DMS79 (cell line): ENCODE measurements at regions not wholly inside any gene's neighbourhood (a gene's known extent, or its start where the extent isn't known, plus 50 kb on each side); places are given as distances from the start of the nearest gene placed in this dataset.

Experiments used
- DNase-seq: peaks from one replicate; lab custom pipeline; 2025; lab: John Stamatoyannopoulos, UW

- DNase-seq: no peak
Measured at GRCh38 chr3:127396473-127396872, 108.6 kb upstream of the PRR20G start.

DNA sequence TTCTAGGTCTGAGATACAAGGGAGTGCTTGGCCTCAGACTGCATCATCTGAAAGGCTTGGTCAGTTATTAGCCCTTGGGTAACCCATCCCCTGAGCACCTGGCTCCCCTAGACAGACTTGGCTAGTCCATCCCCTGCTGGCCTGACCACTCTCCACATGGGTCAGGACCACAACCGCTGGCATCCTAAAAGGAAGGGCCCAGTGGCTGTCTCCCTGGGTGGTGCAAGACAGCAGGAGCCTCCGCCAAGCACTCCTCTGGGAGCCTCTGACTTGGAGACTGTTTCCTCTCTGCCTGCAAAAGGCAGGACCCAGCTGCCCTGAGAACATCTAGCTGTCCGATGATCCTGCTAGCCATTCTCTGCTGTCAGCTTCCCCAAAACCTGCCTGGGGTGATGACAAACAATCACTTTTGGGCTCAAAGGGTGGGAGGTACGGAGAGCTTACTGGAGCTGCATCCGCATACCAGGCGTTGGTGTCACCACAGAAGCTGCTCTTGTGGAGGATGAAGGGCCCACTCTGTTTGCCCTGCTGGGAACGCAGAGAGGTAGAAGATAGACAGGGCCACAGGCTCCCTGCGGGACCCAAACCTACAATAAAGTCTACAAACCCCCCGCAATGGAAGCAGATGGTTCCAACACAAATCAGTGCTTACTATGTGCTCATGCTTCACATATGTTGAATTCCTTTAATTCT is 108.0 kb upstream of the PRR20G start:
- no peak for DNase-seq

- DNase-seq: no peak
Measured at GRCh38 chr3:127394984-127395662, 107.3 kb upstream of the PRR20G start.

DNA sequence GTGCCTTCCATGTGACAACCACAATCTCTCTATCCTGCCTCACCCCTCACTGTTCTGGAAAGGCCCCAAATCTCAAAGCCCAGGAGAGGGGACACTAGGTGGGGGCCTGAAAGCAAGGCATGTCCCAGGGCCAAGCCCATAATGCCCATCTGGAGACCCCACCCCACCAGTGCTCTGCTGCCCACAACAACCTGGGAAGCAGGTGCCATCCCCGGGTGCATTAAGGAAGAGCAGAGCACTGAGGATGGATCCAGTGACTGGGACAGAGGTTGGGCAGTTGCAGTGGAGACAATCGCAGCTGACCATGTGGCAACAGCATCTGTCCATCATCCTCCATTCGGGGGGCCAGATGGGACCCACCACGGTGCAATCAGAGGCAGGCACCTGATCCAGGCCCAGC is 106.2 kb upstream of the PRR20G start:
- DNase-seq: no peak

DNA sequence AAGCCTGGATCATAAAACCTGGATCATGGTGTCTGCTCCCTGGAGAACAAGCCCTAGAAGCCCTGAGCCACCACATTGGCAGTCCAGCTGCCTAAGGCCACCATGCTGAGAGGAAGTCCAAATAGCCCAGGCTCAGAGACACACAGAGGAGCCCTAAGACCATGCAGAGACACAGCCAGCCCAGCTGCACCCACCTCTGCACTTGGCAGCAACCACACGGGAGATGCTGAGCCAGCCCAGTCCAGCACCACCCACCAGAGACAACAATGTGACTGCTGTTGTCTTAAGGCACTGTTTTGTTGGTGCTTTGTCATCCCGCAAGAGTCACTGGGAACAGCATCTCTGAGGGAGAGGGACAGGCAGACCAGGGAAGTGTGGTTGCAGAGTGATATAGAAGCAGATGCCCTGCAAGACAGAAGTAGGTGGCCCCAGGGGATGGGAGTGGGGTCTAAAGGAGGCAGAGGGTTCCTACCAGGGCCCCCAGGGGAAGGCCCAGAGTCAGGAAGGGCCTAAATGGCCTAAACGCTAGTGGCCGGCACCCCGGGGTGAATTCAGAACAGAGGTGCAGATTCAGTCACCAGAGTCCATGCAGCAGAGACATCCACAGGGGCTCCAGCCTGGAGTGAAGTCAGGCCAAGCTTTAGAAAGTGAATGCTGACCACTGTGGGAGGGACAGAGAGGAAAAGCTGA is 105.4 kb upstream of the PRR20G start:
- no peak for DNase-seq

- DNase-seq: no peak
Measured at GRCh38 chr3:127392156-127392490, 104.3 kb upstream of the PRR20G start.

- DNase-seq: no peak
Measured at GRCh38 chr3:127391436-127392155, 103.8 kb upstream of the PRR20G start.

GRCh38 chr3:127390365-127391025 is 102.6 kb upstream of the PRR20G start:
- no peak for DNase-seq

GRCh38 chr3:127389913-127390312 is 102.1 kb upstream of the PRR20G start:
- DNase-seq: no peak

DNA sequence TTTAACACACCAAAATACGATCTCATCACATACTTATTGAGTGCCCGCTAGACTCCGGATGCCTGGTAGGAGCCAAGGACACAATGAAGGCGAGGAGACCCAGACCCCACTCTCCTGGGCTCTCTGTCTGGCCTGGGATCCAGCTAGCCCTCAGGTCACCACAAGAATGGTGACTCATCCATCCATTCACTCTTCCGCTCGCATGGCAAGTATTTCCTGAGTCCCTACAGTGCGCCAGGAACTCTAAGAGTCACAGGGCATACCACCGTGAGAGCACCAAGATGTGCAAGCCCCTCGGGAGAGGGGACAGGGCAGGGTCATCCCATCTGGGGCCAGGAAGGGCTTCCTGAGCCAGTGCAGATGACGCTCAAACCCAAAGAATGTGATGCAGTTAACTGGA is 101.6 kb upstream of the PRR20G start:
- DNase-seq: no peak

GRCh38 chr3:127388427-127388826 is 100.6 kb upstream of the PRR20G start:
- no peak for DNase-seq

DNA sequence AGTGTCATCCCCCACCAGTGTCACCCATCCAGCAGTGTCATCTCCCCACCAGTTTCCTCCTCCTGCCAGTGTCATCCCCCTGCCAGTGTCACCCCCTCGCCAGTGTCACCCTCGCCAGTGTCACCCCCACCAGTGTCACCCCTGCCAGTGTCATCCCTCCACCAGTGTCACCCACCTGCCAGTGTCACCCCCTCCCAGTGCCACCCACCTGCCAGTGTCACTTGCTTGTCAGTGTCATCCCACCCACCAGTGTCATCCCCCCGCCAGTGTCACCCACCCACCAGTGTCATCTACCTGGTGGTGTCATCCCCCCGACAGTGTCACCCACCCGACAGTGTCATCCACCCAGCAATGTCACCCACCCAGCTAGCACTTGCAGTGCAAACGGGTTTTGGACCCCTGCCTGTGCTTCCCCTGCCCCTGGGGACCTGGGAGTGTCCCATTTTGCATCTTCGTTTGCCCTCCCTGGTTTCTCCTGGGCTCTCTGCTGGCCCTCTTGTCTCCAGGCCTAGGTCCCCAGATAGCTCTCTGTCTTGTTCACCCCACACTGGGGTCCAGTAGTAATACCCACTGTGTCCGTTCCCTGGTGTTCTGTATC is 99.8 kb upstream of the PRR20G start:
- no peak for DNase-seq

GRCh38 chr3:127387119-127387518 is 99.3 kb upstream of the PRR20G start:
- DNase-seq: no peak

GRCh38 chr3:127386490-127386889 is 98.6 kb upstream of the PRR20G start:
- DNase-seq: no peak

- DNase-seq: no peak
Measured at GRCh38 chr3:127385540-127385870, 97.7 kb upstream of the PRR20G start.

DNA sequence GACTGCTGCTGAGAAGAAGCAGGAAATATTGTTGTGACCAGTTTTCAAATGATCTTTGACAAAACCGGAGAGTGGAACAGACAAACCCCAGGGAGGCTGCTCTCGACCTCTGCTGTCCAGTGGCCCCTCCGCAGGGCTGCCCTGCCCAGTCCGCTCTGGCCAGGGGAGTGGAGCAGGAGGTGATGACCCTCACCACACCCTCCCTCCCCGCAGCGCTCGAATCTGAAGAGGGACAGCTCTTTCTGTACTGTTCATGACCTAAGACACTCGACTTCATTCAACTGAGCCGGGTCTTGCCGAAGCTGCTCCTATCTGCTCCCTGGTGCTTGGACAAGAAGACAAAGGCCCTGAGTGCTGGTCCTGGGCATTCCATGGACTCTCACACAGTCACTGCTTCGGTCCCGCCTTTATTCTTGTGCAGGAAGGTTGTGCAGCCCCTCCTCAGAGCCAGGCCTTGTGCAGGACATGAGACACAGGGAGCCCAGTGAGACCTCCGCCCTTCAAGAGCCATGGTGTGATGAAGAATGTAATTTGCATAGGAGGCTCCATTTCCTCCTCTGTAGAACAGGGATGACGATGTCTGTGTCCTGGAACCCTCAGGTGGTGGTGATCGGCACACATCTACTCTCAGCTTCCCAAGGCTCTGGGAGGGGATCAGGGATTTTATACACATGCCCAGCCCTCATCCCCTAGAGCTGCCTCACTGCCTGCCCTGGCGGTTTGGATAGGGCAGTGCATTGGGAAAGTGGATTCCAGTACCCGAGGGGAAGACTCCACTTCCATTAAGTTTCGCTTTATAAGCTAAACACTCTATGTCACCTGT is 97.1 kb upstream of the PRR20G start:
- DNase-seq: no peak

GRCh38 chr3:127383656-127384179 is 95.9 kb upstream of the PRR20G start:
- no peak for DNase-seq

DNA sequence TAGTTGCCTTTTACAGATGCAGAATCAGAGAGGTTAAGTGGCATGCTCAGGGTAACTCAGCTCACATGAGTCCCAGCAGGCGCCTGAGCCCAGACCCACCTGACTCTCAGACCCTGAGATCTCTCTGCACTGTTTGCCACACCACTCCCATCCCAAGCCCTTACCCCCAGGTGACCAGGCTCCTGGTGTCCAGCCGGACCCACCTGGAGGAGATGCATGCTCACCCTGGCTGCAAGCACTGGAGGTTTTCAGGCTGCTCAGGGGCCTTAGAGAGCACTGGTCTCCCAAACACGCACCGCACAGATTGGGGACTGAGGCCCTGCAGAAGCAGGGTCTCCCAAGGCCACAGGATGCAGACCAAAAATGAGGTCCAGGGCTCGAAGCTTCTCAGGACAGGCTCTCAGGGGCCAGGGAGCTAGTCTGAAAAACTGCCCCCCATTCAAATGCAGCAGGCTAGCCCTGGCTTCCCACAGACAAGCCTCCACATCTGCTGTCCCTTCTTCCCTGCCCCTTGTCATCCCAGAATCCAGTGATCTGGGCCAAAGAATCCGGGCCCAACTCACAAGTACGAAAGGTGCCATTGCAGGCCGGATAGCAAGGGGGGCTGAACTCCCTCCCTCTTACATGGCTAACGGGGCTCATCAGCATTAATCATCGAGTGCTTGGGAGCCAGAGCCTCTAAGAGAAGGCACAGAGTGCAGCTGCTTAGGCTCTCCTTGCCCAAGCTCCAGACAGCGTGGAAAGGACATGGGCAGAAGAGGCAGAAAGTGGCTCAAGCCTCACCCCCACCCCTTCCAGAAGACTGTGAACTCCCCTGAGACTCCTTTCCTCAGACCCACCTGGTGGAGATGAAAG is 90.2 kb upstream of the PRR20G start:
- no peak for DNase-seq

- no peak for DNase-seq
Measured at GRCh38 chr3:127375151-127375930, 87.5 kb upstream of the PRR20G start.
